OCI-LY1 (cell line): ENCODE measurements at regions not wholly inside any gene's neighbourhood (a gene's known extent, or its start where the extent isn't known, plus 50 kb on each side); places are given as distances from the start of the nearest gene placed in this dataset.

Experiments used
- EZH2 ChIP-seq: fragments of 200-600 bp; sonication (generic), shearing (Covaris generic); IDR thresholded peaks from 2 replicates; pipeline ENCODE4 v1.8.0; 2017; ENCODE audit warnings: borderline replicate concordance, mixed run types, mild to moderate bottlenecking, antibody characterized with exemption, low read length, moderate library complexity, mixed read lengths
- TF ChIP-seq, protein P1 (sequence below): fragments of 200-600 bp; sonication (generic), shearing (Covaris generic); IDR thresholded peaks from 2 replicates; pipeline ENCODE4 v1.5.1; 2017; ENCODE audit warnings: mild to moderate bottlenecking, antibody characterized with exemption, low read length, moderate library complexity, mixed read lengths

DNA sequence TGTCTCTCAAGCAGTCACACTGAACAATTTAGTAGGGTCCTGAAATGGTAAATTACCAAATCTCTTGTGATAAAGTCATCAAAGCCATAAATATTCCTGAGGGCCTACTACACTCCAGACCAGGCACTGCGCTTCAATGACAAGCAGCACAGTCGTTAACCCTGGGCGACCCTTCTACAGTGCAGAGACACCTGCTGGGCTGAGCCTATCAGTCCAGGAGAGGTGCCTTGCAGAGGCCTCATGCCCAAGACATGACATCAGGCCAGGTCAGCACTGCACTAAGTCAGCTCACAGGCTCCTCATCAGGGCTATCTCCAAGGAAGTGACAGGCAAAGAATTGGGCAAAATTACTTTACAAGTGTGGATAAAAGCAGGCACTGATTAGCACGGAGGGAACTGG lies 166.4 kb upstream of the EPB41L3 start:
- TF ChIP-seq, protein P1, sequence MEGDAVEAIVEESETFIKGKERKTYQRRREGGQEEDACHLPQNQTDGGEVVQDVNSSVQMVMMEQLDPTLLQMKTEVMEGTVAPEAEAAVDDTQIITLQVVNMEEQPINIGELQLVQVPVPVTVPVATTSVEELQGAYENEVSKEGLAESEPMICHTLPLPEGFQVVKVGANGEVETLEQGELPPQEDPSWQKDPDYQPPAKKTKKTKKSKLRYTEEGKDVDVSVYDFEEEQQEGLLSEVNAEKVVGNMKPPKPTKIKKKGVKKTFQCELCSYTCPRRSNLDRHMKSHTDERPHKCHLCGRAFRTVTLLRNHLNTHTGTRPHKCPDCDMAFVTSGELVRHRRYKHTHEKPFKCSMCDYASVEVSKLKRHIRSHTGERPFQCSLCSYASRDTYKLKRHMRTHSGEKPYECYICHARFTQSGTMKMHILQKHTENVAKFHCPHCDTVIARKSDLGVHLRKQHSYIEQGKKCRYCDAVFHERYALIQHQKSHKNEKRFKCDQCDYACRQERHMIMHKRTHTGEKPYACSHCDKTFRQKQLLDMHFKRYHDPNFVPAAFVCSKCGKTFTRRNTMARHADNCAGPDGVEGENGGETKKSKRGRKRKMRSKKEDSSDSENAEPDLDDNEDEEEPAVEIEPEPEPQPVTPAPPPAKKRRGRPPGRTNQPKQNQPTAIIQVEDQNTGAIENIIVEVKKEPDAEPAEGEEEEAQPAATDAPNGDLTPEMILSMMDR = no peak
- TF ChIP-seq EZH2 = no peak
